GM23338 (cell line): ENCODE measurements at regions not wholly inside any gene's neighbourhood (a gene's known extent, or its start where the extent isn't known, plus 50 kb on each side); places are given as distances from the start of the nearest gene placed in this dataset.

Experiments
- ATAC-seq: fragments of 200-7000 bp; cut with Tn5 transposase; 3 replicates; pipeline ENCODE4 v1.9.1; 2020
- DNase-seq: peaks from one replicate; pipeline ENCODE4 v3.0.0-alpha.2; 2015; ENCODE audit warnings: low spot score
- H2AFZ ChIP-seq: fragments of 200-600 bp; sonication (generic); 2 replicates; pipeline ENCODE4 v1.8.0; 2016; ENCODE audit warnings: antibody characterized with exemption, mild to moderate bottlenecking, moderate library complexity
- H3F3A ChIP-seq: fragments of 200-600 bp; sonication (generic); replicated peaks from 2 replicates; pipeline ENCODE4 v1.8.0; 2017; ENCODE audit warnings: antibody characterized with exemption, mixed run types, low read depth
- H3K27ac ChIP-seq: fragments of 200-600 bp; sonication (generic); 2 replicates; pipeline ENCODE4 v1.6.1; 2016; ENCODE audit warnings: low read depth
- H3K27me3 ChIP-seq: fragments of 200-600 bp; sonication (generic); 2 replicates; pipeline ENCODE4 v1.8.0; 2016; ENCODE audit warnings: mild to moderate bottlenecking, mixed run types, moderate library complexity; ENCODE audit not compliant: insufficient read depth
- H3K36me3 ChIP-seq: fragments of 200-600 bp; sonication (generic); 2 replicates; pipeline ENCODE4 v1.8.0; 2016; ENCODE audit warnings: mild to moderate bottlenecking; ENCODE audit not compliant: insufficient read depth
- H3K4me1 ChIP-seq: fragments of 200-600 bp; sonication (generic); 2 replicates; pipeline ENCODE4 v1.8.0; 2016; ENCODE audit warnings: mild to moderate bottlenecking, moderate library complexity; ENCODE audit not compliant: insufficient read depth
- H3K4me2 ChIP-seq: fragments of 200-600 bp; sonication (generic); 2 replicates; pipeline ENCODE4 v1.7.1; 2017; ENCODE audit warnings: mixed run types
- H3K4me3 ChIP-seq: fragments of 200-600 bp; sonication (generic); 2 replicates; pipeline ENCODE4 v1.6.1; 2016; ENCODE audit warnings: mixed run types
- H3K79me2 ChIP-seq: fragments of 200-600 bp; sonication (generic); replicated peaks from 2 replicates; pipeline ENCODE4 v1.8.0; 2017; ENCODE audit warnings: mild to moderate bottlenecking; ENCODE audit not compliant: insufficient read depth
- H3K9me2 ChIP-seq: fragments of 200-600 bp; sonication (generic); 2 replicates; pipeline ENCODE4 v1.8.0; 2017; ENCODE audit not compliant: insufficient read depth
- H4K20me1 ChIP-seq: fragments of 200-600 bp; sonication (generic); replicated peaks from 2 replicates; pipeline ENCODE4 v1.8.0; 2017; ENCODE audit warnings: mild to moderate bottlenecking; ENCODE audit not compliant: insufficient read depth
- H3K27ac Mint-ChIP-seq: 2 replicates; pipeline ENCODE4 v1.8.0; 2020; ENCODE audit warnings: inconsistent platforms, mild to moderate bottlenecking, moderate library complexity, mixed read lengths
- H3K27me3 Mint-ChIP-seq: 3 replicates; pipeline ENCODE4 v1.8.0; 2022; ENCODE audit warnings: low read depth, mild to moderate bottlenecking, moderate library complexity, mixed read lengths, inconsistent platforms; ENCODE audit not compliant: insufficient read depth, poor library complexity
- H3K36me3 Mint-ChIP-seq: 3 replicates; pipeline ENCODE4 v1.8.0; 2021; ENCODE audit warnings: low read depth, mild to moderate bottlenecking, inconsistent platforms, moderate library complexity, mixed read lengths
- H3K4me1 Mint-ChIP-seq: 3 replicates; pipeline ENCODE4 v1.8.0; 2020; ENCODE audit warnings: mild to moderate bottlenecking, inconsistent platforms, mixed read lengths
- H3K4me3 Mint-ChIP-seq: 3 replicates; pipeline ENCODE4 v1.8.0; 2021; ENCODE audit warnings: moderate library complexity, mild to moderate bottlenecking, inconsistent platforms, mixed read lengths
- H3K9me3 Mint-ChIP-seq: 3 replicates; pipeline ENCODE4 v1.8.0; 2020; ENCODE audit warnings: moderate library complexity, mild to moderate bottlenecking, inconsistent platforms, mixed read lengths
- CREB1 ChIP-seq: fragments of 250-450 bp; sonication (Bioruptor Pico); IDR thresholded peaks from 2 replicates; pipeline ENCODE4 v1.5.0; 2020; ENCODE audit warnings: low read depth, mild to moderate bottlenecking, moderate library complexity
- EZH2phosphoT487 ChIP-seq: fragments of 200-600 bp; sonication (generic); IDR thresholded peaks from one replicate; pipeline ENCODE4 v1.8.1; 2018; ENCODE audit warnings: antibody characterized with exemption; ENCODE audit not compliant: unreplicated experiment
- NANOG ChIP-seq: IDR thresholded peaks from 2 replicates; pipeline ENCODE4 v1.6.1; 2016; ENCODE audit warnings: antibody characterized with exemption, borderline replicate concordance
- TF ChIP-seq, protein P1 (sequence below): IDR thresholded peaks from one replicate; pipeline ENCODE4 v1.6.1; 2018; ENCODE audit warnings: antibody characterized with exemption; ENCODE audit not compliant: unreplicated experiment
- TF ChIP-seq, protein P2 (sequence below): fragments of 250-450 bp; sonication (Bioruptor Pico); IDR thresholded peaks from 2 replicates; pipeline ENCODE4 v1.5.0; 2020; ENCODE audit warnings: mild to moderate bottlenecking, moderate library complexity

DNA sequence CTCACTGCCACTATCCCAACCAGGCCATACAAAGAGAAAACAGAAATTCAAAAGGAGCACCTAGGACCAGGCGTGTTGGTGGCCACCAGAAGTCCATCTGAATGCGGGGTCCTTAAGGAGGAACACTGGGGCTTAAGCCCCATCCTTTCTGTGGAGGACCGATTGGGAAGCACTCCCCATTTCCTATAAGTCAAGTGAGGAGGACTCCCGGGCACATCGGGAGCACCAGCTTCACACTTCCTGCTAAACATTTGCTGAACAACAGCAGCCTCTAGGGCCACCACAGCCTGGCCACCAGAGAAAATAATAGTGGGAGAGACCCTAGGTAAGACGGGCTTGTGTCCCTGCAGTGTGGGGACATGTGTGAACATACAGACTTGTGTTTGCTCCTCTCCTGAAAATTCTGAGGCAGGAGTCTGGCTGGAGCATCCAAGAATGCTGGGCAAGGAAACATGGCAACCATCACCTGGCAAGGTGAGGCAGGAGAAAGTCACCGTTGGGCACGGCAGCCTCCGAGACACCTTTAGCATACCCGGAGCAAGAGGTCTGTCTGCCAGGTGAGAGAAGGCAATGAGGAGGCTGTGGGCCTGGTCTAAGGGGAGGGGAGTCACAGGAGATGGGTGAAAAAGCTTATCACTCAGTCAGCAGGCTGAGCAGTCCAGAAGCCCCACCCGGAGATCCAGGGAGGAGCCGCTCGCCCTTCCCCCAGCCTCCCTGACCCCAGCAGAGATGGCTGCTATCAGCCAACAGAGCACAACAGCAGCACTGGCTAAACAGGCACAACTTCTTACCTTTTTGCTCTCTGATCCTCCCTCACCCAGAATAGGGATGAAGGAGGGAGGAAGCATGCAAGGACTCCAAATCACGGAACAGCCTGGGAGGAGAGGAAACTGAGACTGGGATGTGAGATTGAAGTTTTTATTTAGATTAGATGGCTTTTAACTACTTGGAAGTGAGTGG is 282.3 kb downstream of the EIPR1 start:
- peak; percentile 37; the same call in 2 of the 3 replicates for ATAC-seq
- no peak overlapping the region for H3K4me2 ChIP-seq
- H3K4me3 ChIP-seq, result no peak overlapping the region
- H3F3A ChIP-seq, result no peaks in the 10 kb centered on the region
- H3K4me1 Mint-ChIP-seq, result peaks cover 4% of the 10 kb centered on the region; the same call in 1 of the 3 replicates
- H3K9me2 ChIP-seq, result no peaks in the 10 kb centered on the region
- no peak overlapping the region for H3K4me3 Mint-ChIP-seq
- 0 out of 2 replicates have a peak overlapping the region, but pooled peaks have one; percentile 43 for H2AFZ ChIP-seq
- no peaks in the 10 kb centered on the region for H4K20me1 ChIP-seq
- H3K27ac ChIP-seq, result no peak overlapping the region
- no peak overlapping the region for H3K27ac Mint-ChIP-seq
- DNase-seq, result no peak
- no peaks in the 10 kb centered on the region for H3K4me1 ChIP-seq
- H3K27me3 Mint-ChIP-seq, result no peaks in the 10 kb centered on the region
- no peaks in the 10 kb centered on the region for H3K9me3 Mint-ChIP-seq
- no peaks in the 10 kb centered on the region for H3K79me2 ChIP-seq
- no peaks in the 10 kb centered on the region for H3K36me3 Mint-ChIP-seq
- H3K27me3 ChIP-seq, result no peaks in the 10 kb centered on the region
- TF ChIP-seq, protein P1, sequence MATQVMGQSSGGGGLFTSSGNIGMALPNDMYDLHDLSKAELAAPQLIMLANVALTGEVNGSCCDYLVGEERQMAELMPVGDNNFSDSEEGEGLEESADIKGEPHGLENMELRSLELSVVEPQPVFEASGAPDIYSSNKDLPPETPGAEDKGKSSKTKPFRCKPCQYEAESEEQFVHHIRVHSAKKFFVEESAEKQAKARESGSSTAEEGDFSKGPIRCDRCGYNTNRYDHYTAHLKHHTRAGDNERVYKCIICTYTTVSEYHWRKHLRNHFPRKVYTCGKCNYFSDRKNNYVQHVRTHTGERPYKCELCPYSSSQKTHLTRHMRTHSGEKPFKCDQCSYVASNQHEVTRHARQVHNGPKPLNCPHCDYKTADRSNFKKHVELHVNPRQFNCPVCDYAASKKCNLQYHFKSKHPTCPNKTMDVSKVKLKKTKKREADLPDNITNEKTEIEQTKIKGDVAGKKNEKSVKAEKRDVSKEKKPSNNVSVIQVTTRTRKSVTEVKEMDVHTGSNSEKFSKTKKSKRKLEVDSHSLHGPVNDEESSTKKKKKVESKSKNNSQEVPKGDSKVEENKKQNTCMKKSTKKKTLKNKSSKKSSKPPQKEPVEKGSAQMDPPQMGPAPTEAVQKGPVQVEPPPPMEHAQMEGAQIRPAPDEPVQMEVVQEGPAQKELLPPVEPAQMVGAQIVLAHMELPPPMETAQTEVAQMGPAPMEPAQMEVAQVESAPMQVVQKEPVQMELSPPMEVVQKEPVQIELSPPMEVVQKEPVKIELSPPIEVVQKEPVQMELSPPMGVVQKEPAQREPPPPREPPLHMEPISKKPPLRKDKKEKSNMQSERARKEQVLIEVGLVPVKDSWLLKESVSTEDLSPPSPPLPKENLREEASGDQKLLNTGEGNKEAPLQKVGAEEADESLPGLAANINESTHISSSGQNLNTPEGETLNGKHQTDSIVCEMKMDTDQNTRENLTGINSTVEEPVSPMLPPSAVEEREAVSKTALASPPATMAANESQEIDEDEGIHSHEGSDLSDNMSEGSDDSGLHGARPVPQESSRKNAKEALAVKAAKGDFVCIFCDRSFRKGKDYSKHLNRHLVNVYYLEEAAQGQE, result no peak
- TF ChIP-seq CREB1 (no peak), NANOG (no peak), EZH2phosphoT487 (no peak)
- TF ChIP-seq, protein P2, sequence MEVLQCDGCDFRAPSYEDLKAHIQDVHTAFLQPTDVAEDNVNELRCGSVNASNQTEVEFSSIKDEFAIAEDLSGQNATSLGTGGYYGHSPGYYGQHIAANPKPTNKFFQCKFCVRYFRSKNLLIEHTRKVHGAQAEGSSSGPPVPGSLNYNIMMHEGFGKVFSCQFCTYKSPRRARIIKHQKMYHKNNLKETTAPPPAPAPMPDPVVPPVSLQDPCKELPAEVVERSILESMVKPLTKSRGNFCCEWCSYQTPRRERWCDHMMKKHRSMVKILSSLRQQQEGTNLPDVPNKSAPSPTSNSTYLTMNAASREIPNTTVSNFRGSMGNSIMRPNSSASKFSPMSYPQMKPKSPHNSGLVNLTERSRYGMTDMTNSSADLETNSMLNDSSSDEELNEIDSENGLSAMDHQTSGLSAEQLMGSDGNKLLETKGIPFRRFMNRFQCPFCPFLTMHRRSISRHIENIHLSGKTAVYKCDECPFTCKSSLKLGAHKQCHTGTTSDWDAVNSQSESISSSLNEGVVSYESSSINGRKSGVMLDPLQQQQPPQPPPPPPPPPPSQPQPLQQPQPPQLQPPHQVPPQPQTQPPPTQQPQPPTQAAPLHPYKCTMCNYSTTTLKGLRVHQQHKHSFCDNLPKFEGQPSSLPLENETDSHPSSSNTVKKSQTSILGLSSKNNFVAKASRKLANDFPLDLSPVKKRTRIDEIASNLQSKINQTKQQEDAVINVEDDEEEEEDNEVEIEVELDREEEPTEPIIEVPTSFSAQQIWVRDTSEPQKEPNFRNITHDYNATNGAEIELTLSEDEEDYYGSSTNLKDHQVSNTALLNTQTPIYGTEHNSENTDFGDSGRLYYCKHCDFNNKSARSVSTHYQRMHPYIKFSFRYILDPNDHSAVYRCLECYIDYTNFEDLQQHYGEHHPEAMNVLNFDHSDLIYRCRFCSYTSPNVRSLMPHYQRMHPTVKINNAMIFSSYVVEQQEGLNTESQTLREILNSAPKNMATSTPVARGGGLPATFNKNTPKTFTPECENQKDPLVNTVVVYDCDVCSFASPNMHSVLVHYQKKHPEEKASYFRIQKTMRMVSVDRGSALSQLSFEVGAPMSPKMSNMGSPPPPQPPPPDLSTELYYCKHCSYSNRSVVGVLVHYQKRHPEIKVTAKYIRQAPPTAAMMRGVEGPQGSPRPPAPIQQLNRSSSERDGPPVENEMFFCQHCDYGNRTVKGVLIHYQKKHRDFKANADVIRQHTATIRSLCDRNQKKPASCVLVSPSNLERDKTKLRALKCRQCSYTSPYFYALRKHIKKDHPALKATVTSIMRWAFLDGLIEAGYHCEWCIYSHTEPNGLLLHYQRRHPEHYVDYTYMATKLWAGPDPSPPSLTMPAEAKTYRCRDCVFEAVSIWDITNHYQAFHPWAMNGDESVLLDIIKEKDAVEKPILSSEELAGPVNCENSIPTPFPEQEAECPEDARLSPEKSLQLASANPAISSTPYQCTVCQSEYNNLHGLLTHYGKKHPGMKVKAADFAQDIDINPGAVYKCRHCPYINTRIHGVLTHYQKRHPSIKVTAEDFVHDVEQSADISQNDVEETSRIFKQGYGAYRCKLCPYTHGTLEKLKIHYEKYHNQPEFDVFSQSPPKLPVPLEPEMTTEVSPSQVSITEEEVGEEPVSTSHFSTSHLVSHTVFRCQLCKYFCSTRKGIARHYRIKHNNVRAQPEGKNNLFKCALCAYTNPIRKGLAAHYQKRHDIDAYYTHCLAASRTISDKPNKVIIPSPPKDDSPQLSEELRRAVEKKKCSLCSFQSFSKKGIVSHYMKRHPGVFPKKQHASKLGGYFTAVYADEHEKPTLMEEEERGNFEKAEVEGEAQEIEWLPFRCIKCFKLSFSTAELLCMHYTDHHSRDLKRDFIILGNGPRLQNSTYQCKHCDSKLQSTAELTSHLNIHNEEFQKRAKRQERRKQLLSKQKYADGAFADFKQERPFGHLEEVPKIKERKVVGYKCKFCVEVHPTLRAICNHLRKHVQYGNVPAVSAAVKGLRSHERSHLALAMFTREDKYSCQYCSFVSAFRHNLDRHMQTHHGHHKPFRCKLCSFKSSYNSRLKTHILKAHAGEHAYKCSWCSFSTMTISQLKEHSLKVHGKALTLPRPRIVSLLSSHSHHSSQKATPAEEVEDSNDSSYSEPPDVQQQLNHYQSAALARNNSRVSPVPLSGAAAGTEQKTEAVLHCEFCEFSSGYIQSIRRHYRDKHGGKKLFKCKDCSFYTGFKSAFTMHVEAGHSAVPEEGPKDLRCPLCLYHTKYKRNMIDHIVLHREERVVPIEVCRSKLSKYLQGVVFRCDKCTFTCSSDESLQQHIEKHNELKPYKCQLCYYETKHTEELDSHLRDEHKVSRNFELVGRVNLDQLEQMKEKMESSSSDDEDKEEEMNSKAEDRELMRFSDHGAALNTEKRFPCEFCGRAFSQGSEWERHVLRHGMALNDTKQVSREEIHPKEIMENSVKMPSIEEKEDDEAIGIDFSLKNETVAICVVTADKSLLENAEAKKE (CRISPR knock-in tag), result no peak
- no peaks in the 10 kb centered on the region for H3K36me3 ChIP-seq
